HG03139 (cell line): ENCODE measurements at regions not wholly inside any gene's neighbourhood (a gene's known extent, or its start where the extent isn't known, plus 50 kb on each side); places are given as distances from the start of the nearest gene placed in this dataset.
"Not testable (repeated sequence)": the region's sequence is repeated elsewhere in the genome, so short reads cannot be mapped to it uniquely, and the experiment has no call there.

Experiments used
- ATAC-seq: cut with Tn5 transposase; IDR thresholded peaks from one replicate; pipeline ENCODE4 v1.9.1; 2021; ENCODE audit not compliant: unreplicated experiment

DNA sequence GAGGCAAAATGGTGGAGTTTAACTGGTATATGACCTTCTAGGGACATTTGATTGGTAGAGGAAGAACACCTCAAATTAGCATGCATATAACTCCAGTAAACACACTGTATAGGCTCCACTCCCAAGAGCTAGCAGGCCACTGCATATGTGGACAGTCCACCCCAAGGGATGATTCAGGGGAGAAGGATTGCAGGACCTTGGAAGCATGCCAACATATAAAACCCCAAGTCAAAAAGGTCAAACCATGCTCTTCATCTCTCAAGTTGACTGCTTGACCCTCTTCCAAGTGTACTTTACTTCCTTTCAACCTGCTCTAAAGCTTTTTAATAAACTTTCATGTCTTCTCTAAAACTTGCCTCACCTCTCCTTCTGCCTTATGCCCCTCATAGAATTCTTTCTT is 459.9 kb upstream of the CCDC179 start:
- no peak for ATAC-seq

DNA sequence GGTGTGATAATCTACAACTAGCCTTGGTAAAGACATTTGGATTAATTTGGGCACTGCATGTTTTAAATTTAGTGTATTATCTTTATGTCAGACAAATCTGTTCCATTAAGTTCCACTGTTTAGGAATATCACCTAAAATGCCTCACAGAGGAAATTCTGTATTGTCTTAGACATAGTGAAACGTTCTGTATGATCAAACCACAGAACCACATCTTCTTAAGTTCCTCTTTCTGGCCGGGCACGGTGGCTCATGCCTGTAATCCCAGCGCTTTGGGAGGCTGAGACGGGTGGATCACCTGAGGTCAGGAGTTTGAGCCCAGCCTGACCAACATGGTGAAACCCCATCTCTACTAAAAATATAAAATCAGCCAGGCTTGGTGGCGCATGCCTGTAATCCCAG is 475.3 kb upstream of the CCDC179 start:
- not testable (repeated sequence) for ATAC-seq

DNA sequence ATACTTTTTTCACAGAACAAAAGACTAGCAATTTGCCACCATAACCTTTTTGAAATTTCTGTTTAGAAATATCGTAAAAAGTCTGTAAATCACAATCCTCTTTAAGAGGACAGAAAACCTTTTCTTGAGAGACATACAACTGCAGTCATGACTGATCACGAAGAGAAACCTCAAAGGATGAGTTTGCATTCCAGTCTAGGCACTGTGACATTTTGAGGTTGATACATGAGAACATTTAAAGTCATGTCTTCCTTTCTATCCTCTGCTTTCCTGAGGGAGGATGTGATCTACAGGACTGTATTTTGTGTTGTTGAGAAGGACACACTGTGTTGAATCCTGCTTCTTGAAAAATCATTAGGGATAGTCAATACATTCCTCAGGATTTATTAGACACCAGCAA is 476.7 kb upstream of the CCDC179 start:
- ATAC-seq = no peak

DNA sequence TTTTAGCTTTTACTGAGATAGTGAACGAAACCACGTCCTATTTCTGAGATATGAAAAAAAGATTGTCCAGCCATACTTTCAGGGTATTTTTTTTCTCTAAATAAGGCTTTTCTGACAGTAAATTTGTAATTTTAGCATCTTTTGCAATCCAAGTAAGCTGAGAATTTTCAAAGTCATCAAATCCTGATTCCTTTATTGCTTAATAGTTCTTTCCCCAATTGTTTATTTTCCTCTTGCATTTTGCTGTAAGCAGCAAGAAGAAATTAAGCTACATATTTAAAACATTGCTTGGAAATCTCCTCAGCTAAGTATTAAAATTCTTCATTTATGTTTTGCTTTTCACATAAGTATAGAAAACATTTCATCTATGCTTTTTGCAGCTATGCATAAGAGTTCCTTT is 493.3 kb upstream of the CCDC179 start:
- no peak for ATAC-seq

DNA sequence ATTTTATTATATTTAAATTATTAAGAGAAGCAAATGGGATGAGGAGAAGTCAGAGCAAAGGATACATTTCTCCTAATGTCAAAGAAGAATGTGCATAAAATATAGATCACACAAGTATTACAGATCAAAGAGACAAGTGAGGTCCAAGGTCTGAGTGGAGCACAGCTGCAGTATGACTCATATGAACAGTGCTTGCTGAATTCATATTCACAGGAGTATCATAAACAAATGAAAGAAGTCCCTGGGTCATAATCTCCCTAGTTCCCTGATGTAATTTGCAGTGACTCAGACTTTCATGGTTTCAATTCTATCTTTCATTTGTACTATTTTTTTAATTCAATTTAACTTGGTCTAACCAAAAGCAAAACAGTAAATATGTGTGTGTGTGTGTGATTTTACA is 499.0 kb upstream of the CCDC179 start:
- ATAC-seq = no peak

DNA sequence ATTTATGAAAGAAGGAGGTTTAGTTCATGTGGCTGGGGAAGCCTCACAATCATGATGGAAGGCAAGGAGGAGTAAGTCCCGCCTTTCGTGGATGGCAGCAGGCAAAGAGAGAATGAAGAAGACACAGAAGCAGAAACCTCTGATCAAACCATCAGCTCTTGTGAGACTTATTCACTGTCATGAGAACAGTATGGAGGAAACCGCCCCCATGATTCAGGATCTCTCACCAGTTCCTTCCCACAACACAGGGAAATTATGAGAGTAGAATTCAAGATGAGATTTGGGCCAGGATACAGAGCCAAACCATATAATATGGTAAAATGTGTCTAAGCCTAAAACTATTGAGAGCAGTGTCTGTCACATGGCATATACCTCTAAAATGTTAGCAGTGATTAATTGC is 503.8 kb upstream of the CCDC179 start:
- no peak for ATAC-seq

DNA sequence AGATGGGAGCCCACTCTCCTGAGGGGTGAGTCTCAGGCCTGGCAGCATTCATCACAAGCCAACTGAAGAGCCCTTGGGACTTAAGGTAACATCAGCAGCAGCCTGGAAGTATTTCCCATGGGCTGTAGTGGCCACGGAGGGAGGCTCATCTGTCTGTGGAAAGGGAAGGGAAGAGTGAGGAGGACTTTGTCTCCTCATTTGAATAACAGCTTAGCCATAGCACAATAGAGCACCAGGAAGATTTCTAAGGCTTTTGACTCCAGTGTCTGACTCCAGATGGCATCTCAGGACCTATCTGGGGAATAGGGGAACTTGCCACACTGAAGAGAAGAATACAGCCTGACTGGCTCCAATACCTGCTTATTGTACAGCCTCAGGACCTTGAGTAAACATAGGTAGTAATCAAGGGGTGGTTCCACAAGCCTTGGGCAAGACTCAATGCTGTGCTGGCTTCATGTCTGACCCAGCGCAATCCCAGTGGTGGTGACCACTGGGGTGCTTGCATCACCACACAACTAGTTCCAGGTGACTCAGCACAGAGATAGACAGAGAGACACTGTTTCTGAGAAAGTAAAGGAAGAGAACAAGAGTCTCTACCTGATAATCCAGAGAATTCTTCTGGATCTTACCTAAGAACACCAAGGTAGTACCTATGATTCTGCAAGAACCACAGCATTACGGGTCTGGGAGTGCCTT is 510.5 kb upstream of the CCDC179 start:
- ATAC-seq = no peak

DNA sequence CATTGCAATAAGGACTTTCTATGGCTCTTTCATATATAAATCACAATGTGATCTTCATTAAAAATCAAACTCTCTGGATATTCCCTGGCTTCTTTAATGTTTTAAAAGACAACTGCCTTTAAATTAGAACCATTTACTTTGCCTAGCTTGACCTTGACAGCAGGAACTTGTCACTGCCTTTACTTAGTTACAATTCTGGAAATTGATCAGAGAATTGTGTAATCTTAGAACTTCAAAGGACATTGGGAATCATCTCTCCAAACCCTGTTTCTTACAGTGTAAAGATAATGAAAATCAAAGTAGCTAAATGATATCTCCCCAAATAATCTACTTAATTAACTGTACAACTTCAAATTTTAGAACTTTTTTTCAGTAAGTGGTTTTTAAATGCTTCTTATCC is 517.6 kb upstream of the CCDC179 start:
- no peak for ATAC-seq

DNA sequence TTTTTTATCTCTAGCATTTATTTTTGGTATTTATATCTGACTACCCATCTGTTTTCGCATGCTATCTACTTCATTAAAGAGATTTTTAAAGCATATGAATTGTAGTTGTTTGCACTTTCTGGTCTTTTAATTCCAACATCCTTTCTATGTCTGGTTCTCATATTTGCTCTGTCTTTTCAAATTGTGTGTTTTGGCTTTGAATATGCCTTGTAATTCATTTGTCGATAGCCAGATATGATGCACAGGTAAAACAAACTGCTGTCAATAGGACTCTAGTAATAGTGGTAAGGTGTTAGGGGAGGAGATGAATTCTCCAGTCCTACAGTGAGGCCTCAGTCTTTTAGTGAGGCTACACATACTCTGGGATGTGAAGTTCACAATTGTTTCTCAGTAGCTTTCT is 530.8 kb upstream of the CCDC179 start:
- no peak for ATAC-seq

DNA sequence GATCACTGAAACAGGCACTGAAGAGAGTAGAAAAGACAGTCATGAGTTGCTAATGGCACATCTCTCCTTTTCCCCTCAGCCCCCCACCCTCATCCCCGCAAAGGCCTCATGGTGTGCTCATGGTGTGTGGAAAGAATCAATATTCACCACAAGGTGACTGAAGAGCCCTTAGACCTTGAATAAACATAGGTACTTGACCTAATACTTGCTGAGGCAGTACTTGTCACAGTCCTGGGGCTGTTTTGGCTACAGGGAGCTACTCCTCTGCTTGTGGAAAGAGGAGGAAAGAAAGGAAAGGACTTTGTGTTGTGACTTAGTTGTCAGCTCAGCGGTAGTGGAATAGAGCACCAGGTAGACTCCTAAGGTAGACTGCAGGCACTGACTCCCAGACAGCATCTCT is 537.8 kb upstream of the CCDC179 start:
- no peak for ATAC-seq

DNA sequence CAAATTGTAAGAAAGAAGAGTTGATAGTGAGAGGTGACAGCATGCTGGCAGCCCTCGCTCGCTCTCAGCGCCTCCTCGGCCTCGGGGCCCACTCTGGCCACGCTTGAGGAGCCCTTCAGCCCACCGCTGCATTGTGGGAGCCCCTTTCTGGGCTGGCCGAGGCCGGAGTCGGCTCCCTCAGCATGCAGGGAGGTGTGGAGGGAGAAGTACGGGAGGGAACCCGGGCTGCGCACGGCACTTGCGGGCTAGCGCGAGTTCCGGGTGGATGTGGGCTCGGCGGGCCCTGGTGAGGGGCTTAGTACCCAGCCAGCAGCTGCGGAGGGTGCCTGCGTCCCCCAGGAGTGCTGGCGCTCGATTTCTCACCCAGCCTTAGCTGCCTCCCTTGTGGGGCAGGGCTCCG is 539.7 kb upstream of the CCDC179 start:
- ATAC-seq = no peak

DNA sequence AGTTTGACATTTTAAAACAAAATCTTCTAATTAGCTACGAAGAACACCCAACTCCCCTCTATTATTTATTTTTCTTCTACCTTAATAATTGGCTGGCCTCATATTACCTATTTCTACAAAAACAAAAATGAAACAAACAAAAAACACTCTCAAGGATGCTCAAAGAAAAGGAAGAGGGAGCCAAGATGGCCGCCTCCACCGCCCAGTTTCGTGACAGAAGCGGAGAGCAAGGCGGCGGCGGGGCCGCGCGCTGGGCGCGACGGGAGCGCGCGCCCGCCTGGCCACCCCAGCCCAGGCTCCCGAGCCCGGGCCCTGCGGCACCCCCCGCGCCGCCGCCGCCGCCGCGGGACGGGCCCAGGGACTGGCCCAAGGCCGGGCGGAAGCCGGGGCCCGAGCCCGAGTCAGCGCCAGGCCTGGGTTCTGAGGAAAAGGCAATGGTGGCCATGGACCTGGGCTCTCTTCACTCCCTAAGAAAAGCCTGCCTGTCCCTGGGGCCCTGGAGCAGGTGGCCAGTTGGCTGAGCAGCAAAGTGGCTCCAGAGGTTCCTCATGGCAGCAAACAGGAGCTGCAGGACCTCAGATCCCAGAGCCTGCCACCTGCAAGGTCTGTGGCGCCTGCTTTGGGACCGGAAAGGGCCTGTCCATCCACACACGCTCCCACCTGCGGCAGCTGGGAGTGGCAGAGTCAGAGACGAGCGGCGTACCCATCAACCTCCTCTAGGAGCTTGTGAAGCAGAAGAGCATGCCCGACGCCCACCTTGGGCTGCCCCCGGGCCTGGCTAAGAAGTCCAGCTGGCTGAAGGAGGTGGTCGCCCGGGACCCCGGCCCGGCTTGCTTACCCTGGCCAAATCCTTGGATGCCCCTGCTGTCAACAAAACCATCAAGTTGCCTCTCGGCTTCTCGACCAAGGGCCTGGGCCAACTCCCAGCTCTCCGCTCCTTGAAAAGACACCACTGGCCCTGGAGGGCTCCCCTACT is 543.2 kb upstream of the CCDC179 start:
- ATAC-seq = no peak

DNA sequence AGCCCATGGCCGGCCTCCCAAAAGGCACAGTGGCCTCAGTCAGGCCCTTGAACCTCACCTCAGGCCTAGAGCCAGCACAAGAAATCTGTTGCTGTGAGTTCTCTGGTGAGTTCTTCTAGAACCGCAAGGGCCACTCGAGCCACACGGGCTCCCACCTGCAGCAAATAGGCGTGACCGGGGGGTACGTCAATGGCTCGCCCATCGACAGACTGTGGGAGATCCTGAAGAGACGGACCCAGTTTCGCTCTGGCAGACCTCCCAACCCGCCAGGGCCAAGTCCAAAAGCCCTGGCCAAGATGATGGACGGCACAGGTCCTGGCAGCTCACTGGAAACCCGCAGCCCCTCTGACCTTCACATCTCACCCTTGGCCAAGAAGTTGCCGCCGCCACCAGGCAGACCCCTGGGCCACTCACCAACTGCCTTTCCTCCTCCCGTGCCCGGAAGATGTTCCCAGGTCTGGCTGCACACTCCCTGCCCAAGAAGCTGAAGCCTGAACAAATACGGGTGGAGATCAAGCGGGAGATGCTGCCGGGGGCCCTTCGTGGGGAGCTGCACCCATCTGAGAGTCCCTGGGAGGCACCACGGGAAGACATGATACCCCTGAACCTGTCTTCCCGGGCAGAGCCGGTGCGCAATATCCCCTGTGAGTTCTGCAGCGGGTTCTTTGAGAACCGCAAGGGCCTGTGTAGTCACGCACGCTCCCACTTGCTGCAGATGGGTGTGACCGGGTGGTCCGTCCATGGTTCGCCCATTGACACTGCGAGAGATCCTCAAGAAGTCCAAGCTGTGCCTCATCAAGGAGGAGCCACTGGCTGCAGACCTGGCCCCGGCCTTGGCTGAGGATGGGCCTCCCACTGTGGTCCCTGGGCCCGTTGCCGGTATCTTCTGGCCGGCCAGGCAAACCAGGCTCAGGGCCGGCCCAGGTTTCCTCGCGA is 544.2 kb upstream of the CCDC179 start:
- ATAC-seq = no peak

DNA sequence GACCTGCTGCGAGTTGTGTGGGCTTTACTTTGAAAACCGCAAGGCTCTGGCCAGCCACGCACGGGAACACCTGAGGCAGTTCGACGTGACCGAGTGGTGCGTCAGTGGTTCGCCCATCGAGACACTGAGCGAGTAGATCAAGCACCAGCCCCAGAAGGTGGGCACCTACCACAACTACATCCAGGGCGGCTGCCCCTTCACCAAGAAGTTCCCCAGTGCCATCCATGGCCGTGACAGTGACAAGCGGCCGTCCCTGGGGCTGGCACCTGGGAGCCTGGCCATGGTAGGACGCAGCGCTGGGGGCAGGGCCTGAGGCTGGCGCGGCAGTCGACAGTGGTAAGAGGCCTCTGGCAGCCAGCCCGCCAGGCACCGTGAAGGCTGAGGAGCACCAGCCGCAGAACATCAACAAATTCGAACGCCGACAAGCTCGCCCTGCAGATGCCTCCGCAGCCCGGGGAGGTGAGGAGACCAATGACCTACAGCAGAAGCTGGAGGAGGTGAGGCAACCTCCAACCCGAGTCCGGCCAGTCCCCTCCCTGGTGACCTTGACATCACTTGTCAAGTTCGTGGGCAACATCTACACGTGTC is 545.2 kb upstream of the CCDC179 start:
- ATAC-seq = no peak

DNA sequence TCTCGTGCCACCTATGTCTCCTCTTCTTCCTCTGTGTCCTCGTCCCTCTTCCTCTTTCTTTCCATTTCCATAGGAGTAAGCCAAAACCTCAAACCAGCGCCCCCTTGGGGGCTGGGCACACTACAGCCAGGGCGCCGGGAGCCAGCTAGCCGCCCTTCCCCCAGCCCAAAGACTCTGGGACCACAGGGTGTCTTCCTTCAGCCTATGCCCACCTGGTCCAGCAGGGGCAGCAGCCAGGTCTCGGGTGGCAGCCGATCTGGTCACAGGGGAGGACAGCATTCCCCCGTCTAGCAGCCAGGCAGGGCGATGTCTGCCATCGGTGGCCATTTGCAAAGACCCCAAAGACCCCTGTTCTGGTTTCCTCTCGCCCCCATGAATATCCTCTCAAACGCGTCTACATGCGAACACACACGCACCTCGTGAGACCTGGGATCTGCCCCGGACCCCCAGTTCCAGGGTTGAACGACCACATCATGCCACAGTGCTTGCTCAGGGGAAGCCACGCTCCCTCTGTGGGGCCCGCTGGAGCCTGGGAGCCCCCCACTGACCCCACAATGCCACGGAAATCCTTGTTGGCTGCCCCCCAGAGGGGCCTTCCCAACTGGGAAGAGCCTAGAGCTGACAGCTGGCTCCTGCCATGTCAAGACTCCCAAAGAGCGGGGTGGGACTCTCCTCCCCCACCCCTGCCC is 546.0 kb upstream of the CCDC179 start:
- no peak for ATAC-seq

DNA sequence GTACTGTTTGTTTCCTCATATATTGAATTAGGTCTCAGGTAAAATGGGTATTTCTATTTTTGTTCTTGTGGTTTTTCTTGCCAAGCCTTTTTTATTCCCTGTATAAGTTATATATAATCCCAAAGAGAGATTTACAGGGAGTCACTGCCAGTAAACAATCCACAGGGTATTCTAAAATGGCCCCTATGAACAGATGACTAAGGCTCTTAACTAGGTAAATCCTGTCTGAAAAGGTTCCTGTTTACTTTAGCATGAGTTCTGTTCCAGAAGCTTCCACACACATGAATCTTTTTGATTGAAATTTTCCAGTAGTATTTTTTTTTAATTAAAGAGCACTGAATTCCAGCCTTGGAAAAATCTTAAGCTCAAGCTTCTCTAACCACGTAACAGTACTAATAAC is 552.8 kb upstream of the CCDC179 start:
- ATAC-seq = no peak

DNA sequence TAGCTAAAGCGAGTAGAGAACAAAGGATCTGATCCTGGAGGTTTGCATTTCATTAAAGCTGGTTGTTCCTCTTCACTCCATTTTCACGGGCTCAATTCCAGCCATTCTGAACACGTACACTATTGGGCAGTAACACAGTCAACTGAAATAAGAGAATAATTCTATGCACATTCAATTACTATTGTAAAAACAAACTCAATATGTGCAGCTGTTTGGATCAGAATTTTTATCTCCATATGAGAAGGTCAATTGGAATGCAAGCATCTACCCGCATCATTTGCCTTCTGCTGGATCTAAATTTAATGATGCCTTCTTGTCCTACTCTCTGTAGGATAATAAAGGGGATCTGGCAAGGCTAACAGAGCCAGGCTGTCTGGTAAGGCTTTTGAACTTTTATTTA is 562.8 kb upstream of the CCDC179 start:
- no peak for ATAC-seq

DNA sequence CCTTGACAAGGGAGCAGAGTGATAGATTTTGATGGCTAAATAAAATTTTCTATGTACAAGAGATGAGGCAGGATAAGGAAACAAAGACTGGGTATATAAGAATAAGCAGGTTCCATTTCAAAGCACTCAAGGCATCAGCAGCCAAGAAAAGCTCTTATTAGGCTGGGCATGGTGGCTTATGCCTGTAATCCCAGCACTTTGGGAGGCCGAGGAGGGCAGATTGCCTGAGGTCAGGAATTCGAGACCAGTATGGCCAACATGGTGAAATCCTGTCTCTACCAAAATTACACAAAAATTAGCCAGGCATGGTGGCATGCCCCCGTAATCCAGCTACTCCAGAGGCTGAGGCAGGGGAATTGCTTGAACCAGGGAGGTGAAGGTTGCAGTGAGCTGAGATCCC is 563.4 kb upstream of the CCDC179 start:
- ATAC-seq = no peak

DNA sequence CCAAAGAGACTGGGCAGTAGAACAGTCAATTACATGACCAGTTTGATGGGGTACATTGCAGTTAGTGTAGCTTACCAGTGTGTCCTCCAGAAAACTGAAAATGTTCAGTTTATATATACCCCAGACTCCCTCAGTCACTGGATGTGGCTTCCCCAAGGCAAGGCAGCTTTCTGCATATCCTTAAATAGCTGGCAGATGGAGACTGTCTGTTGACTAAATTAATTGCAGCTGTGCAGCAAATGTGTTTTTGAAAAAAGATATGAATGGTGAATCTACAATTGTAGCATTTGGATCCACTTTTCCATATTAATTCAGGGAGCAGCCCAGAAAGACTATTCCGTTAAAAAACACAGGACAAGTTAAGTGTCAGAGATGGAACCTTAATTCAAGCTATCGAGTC is 565.1 kb upstream of the CCDC179 start:
- no peak for ATAC-seq

DNA sequence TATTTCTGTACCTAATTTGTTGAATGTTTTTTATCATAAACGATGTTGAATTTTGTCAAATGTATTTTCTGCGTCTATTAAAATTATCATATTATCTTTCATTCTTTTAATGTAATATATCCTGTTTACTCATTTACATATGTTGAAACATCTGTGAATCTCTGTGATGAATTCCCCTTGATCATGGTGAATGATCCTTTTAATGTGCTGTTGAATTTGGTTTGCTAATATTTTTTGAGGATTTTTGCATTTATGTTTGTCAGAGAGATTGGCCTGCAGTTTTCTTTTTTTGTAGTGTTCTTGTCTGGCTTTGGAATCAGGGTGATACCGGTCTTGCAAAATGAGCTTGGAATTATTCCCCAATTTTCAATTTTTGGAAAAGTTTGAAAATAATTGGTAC is 569.3 kb upstream of the CCDC179 start:
- no peak for ATAC-seq
